AG09309 (cell line): ENCODE measurements at regions not wholly inside any gene's neighbourhood (a gene's known extent, or its start where the extent isn't known, plus 50 kb on each side); places are given as distances from the start of the nearest gene placed in this dataset.

Source experiments
- DNase-seq: peaks from one replicate; pipeline ENCODE4 v3.0.0-alpha.2; 2010; ENCODE audit warnings: low read depth
- H3K4me3 ChIP-seq: 2 replicates; pipeline ENCODE4 v1.5.1; 2011; ENCODE audit warnings: mild to moderate bottlenecking, low read depth, low read length, moderate library complexity; ENCODE audit not compliant: control insufficient read depth
- CTCF ChIP-seq: IDR thresholded peaks from 2 replicates; pipeline ENCODE4 v1.5.1; 2011; ENCODE audit warnings: mild to moderate bottlenecking, low read depth, low read length, inconsistent platforms; ENCODE audit not compliant: insufficient read depth, control insufficient read depth; ENCODE audit errors: missing control alignments

GRCh38 chr1:229116114-229116513 is 154.8 kb upstream of the RAB4A start:
- no peak overlapping the region for H3K4me3 ChIP-seq
- no peak for TF ChIP-seq CTCF
- no peak for DNase-seq

- H3K4me3 ChIP-seq = no peak overlapping the region
- TF ChIP-seq CTCF = no peak
- DNase-seq = no peak
These were observed 153.1 kb upstream of the RAB4A start for GRCh38 chr1:229117664-229118300.

GRCh38 chr1:229118477-229119061 is 152.3 kb upstream of the RAB4A start:
- DNase-seq = no peak
- no peak overlapping the region for H3K4me3 ChIP-seq
- no peak for TF ChIP-seq CTCF

- no peak for TF ChIP-seq CTCF
- no peak overlapping the region for H3K4me3 ChIP-seq
- DNase-seq = no peak
These were observed 151.8 kb upstream of the RAB4A start for GRCh38 chr1:229119161-229119560.

GRCh38 chr1:229119876-229120275 is 151.0 kb upstream of the RAB4A start:
- no peak for DNase-seq

GRCh38 chr1:229121845-229122436 is 149.0 kb upstream of the RAB4A start:
- DNase-seq = no peak
- H3K4me3 ChIP-seq = no peak overlapping the region
- TF ChIP-seq CTCF = no peak

More at GRCh38 chr1:229119876-229120275, 151.0 kb upstream of the RAB4A start:
- H3K4me3 ChIP-seq = no peak overlapping the region
- no peak for TF ChIP-seq CTCF
